HEK293T (cell line): ENCODE measurements at regions not wholly inside any gene's neighbourhood (a gene's known extent, or its start where the extent isn't known, plus 50 kb on each side); places are given as distances from the start of the nearest gene placed in this dataset.

Source experiments
- BHLHE40 ChIP-seq: fragments of 450-650 bp; IDR thresholded peaks from 2 replicates; pipeline ENCODE4 v1.6.1; 2016; ENCODE audit warnings: mild to moderate bottlenecking, moderate library complexity, borderline replicate concordance
- CTBP1 ChIP-seq: fragments of 450-650 bp; IDR thresholded peaks from 2 replicates; pipeline ENCODE4 v1.6.1; 2016; ENCODE audit warnings: borderline replicate concordance
- ELF4 ChIP-seq: fragments of 450-650 bp; IDR thresholded peaks from 2 replicates; pipeline ENCODE4 v1.6.1; 2017; ENCODE audit warnings: antibody characterized with exemption
- FOXK2 ChIP-seq: fragments of 450-650 bp; IDR thresholded peaks from 2 replicates; pipeline ENCODE4 v1.6.1; 2016; ENCODE audit warnings: mild to moderate bottlenecking
- HDGF ChIP-seq: fragments of 450-650 bp; IDR thresholded peaks from 2 replicates; pipeline ENCODE4 v1.6.1; 2017; ENCODE audit warnings: antibody characterized with exemption, borderline replicate concordance
- L3MBTL2 ChIP-seq: fragments of 450-650 bp; conservative IDR thresholded peaks from 2 replicates; pipeline ENCODE4 v1.6.1; 2016; ENCODE audit warnings: mild to moderate bottlenecking
- SP1 ChIP-seq: fragments of 450-650 bp; IDR thresholded peaks from 2 replicates; pipeline ENCODE4 v1.6.1; 2017
- TARDBP ChIP-seq: fragments of 450-650 bp; IDR thresholded peaks from 2 replicates; pipeline ENCODE4 v1.6.1; 2016
- ZNF384 ChIP-seq: fragments of 450-650 bp; IDR thresholded peaks from 2 replicates; pipeline ENCODE4 v1.6.1; 2016

DNA sequence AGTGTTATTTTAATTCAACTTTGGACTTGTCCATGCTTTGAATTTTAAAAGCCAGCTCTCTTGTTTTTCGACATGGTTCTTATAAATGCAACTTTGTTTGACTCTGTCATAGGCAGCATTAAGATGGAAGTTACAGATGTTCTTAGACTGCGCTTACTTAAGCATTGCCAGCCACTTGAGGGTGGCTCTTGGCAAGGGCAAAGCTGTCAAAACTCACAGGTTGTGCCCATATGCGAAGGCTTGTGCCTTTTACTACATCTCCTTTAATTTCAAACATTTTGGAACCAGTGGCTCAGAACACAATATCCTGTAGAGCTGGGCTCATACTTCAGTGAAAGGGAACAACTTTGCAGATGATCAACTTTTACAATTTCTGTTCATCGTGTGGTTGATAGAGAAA, 135.5 kb downstream of the TRAM1L1 start:
- TF ChIP-seq TARDBP: no peak
- TF ChIP-seq ELF4: no peak
- no peak for TF ChIP-seq FOXK2
- TF ChIP-seq ZNF384: no peak
- TF ChIP-seq BHLHE40: no peak
- TF ChIP-seq L3MBTL2: no peak
- no peak for TF ChIP-seq CTBP1
- no peak for TF ChIP-seq SP1
- no peak for TF ChIP-seq HDGF
